GM06990 (cell line): ENCODE measurements at regions not wholly inside any gene's neighbourhood (a gene's known extent, or its start where the extent isn't known, plus 50 kb on each side); places are given as distances from the start of the nearest gene placed in this dataset.

Experiments used
- DNase-seq: peaks from one replicate; pipeline ENCODE4 v3.0.0-alpha.2; 2011; ENCODE audit not compliant: insufficient read length; ENCODE audit errors: extremely low read depth
- H3K27me3 ChIP-seq: replicated peaks from 2 replicates; pipeline ENCODE4 v1.6.0; 2011; ENCODE audit warnings: low read length; ENCODE audit not compliant: control insufficient read depth, insufficient read depth
- H3K36me3 ChIP-seq: 2 replicates; pipeline ENCODE4 v1.5.1; 2011; ENCODE audit warnings: low read length; ENCODE audit not compliant: control insufficient read depth, insufficient read depth
- H3K4me3 ChIP-seq: replicated peaks from 2 replicates; pipeline ENCODE4 v1.5.1; 2011; ENCODE audit warnings: low read depth, mild to moderate bottlenecking, control low read depth, low read length
- CTCF ChIP-seq: IDR thresholded peaks from 2 replicates; pipeline ENCODE4 v1.5.1; 2011; ENCODE audit warnings: low read length, control low read depth, mild to moderate bottlenecking, inconsistent platforms; ENCODE audit not compliant: insufficient read depth, poor library complexity, severe bottlenecking

GRCh38 chr1:242582669-242583068 is 58.2 kb upstream of the PLD5 start:
- DNase-seq: no peak
- H3K36me3 ChIP-seq: no peaks in the 10 kb centered on the region
- H3K4me3 ChIP-seq: no peak overlapping the region
- no peaks in the 10 kb centered on the region; the same call in 1 of the 2 replicates for H3K27me3 ChIP-seq
- TF ChIP-seq CTCF: no peak

- no peaks in the 10 kb centered on the region for H3K36me3 ChIP-seq
- no peaks in the 10 kb centered on the region; the same call in 1 of the 2 replicates for H3K27me3 ChIP-seq
- no peak for TF ChIP-seq CTCF
- H3K4me3 ChIP-seq: no peak overlapping the region
- no peak for DNase-seq
Measured at GRCh38 chr1:242579528-242580235, 55.2 kb upstream of the PLD5 start.
